ENCODE measurements at regions not wholly inside any gene's neighbourhood (a gene's known extent, or its start where the extent isn't known, plus 50 kb on each side); places are given as distances from the start of the nearest gene placed in this dataset.

DNA sequence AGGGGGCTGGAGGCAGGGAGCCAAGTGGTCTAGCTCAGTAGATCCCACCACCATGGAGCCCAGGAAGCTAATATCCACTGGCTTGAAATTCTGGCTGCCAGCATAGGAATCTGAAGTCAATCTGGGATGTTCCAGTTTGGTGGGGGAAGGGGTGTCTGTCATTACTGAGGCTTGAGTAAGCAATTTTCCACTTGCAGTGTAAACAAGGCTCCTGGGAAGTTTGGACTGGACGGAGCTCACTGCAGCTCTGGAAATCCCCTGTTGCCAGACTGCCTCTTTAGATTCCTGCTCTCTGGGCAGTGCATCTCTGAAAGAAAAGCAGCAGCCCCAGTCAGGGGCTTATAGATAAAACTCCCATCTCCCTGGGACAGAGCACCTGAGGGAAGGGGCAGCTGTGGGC lies 349.2 kb upstream of the KLHL1 start:
- FAIRE-seq = no peak
- DNase-seq (ENCODE audit: low read depth) = peak; percentile 41
- no peak overlapping the region for H3K4me3 ChIP-seq (ENCODE audit: low read depth, low read length)
- TF ChIP-seq, protein P1, sequence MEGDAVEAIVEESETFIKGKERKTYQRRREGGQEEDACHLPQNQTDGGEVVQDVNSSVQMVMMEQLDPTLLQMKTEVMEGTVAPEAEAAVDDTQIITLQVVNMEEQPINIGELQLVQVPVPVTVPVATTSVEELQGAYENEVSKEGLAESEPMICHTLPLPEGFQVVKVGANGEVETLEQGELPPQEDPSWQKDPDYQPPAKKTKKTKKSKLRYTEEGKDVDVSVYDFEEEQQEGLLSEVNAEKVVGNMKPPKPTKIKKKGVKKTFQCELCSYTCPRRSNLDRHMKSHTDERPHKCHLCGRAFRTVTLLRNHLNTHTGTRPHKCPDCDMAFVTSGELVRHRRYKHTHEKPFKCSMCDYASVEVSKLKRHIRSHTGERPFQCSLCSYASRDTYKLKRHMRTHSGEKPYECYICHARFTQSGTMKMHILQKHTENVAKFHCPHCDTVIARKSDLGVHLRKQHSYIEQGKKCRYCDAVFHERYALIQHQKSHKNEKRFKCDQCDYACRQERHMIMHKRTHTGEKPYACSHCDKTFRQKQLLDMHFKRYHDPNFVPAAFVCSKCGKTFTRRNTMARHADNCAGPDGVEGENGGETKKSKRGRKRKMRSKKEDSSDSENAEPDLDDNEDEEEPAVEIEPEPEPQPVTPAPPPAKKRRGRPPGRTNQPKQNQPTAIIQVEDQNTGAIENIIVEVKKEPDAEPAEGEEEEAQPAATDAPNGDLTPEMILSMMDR (IDR thresholded peaks at IDR 0.05; ENCODE audit: insufficient read depth, low read length, severe bottlenecking) = no peak
- no peaks in the 10 kb centered on the region for H3K36me3 ChIP-seq (ENCODE audit: control insufficient read depth, insufficient read depth, low read length)
- no peaks in the 10 kb centered on the region for H3K27me3 ChIP-seq (ENCODE audit: control insufficient read depth, insufficient read depth, low read length)

DNA sequence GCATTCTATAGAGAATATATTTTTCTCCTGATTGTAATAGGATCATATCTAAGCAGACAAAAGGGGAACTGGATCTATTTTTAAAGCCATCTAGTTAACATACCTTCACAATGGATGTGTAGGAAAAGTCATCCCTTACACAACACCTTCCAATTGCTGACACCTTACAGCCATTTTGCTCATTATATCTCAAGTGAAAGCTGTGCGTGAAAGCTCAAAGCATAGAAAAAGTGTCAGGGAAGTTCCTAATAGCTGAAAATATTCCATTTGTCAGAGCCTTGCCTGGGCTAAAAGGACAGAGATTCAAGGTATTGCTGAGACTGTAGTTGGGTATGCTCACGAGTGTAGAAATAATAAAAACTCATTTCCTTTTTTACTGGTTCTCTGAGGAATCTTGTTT lies 340.6 kb upstream of the KLHL1 start:
- Histone ChIP-seq H3K4me3 (ENCODE audit: low read depth, low read length) (no peak overlapping the region), H3K27me3 (ENCODE audit: control insufficient read depth, insufficient read depth, low read length) (no peaks in the 10 kb centered on the region), H3K36me3 (ENCODE audit: control insufficient read depth, insufficient read depth, low read length) (no peaks in the 10 kb centered on the region)
- TF ChIP-seq, protein P1 (IDR thresholded peaks at IDR 0.05; ENCODE audit: insufficient read depth, low read length, severe bottlenecking) = no peak
- DNase-seq (ENCODE audit: low read depth) = no peak
- FAIRE-seq = no peak

DNA sequence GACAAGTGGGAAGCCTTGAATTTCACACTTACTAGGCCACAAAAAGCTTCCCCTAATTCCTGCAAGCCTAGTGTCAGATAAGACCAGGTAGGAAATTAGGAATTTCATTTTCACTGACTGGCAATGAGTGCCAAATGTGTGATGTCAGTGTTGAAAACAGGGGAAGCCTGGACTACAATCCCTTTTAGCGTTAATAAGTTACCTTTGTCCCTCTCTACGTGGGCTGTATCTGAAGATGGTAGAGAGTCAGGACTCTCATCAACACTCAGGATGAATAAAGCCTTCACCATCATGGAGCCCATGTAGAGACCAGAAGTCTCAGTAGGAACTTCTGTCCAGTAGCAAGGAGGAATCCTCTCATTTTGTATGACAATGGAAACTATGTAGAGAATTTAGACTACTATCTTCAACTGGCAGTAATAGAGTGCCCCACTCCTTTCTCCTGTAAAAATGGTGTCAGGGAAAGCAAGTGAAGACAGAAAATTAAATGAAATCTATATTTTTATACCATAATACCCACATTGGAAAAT lies 324.1 kb upstream of the KLHL1 start:
- no peak for FAIRE-seq

DNA sequence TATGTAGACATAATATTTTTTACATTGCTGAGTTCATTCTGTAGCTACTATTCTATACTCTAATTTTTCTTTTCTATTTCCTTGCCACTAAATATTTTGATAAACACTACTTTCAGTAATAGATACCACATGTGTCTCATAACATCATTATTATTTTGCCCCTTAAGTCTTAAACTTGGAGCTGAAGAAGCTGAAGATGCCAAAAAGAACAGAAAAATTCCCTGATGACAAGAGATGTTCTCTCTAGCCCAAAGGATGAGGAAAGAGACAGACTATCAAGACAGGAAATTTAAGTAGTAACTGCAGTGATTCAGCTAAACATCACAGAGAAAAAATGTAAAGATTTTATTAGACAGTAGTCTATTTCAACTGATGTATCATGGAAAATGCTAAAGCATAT lies 322.0 kb upstream of the KLHL1 start:
- FAIRE-seq (no peak), DNase-seq (ENCODE audit: low read depth) (no peak)
- H3K36me3 ChIP-seq (ENCODE audit: control insufficient read depth, insufficient read depth, low read length) = no peaks in the 10 kb centered on the region
- no peaks in the 10 kb centered on the region for H3K27me3 ChIP-seq (ENCODE audit: control insufficient read depth, insufficient read depth, low read length)
- H3K4me3 ChIP-seq (ENCODE audit: low read depth, low read length) = no peak overlapping the region
- TF ChIP-seq, protein P1 (IDR thresholded peaks at IDR 0.05; ENCODE audit: insufficient read depth, low read length, severe bottlenecking) = no peak

More for the DNA sequence above, 324.1 kb upstream of the KLHL1 start:
- no peak for DNase-seq (ENCODE audit: low read depth)
- H3K4me3 ChIP-seq (ENCODE audit: low read depth, low read length) = no peak overlapping the region
- TF ChIP-seq, protein P1 (IDR thresholded peaks at IDR 0.05; ENCODE audit: insufficient read depth, low read length, severe bottlenecking) = no peak
- no peaks in the 10 kb centered on the region for H3K36me3 ChIP-seq (ENCODE audit: control insufficient read depth, insufficient read depth, low read length)
- H3K27me3 ChIP-seq (ENCODE audit: control insufficient read depth, insufficient read depth, low read length) = no peaks in the 10 kb centered on the region

DNA sequence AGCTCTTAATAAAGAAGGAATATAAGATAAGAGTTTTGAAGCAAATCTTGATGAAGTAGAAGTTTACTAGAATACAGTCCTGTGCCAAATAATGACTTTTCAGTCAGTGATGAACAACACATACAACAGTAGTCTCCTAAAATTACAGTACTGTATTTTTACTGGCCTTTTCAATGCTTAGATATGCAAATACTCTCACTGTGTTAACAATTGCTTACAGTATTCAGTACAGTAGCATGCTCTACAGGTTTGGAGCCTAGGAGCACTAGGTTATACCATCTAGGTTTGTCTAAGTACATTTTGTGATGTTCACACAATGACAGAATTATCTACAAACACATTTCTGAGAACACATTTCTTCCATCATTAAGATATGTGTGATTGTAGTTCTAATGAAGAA lies 316.7 kb upstream of the KLHL1 start:
- no peaks in the 10 kb centered on the region for H3K36me3 ChIP-seq (ENCODE audit: control insufficient read depth, insufficient read depth, low read length)
- no peak for DNase-seq (ENCODE audit: low read depth)
- H3K27me3 ChIP-seq (ENCODE audit: control insufficient read depth, insufficient read depth, low read length) = no peaks in the 10 kb centered on the region
- no peak overlapping the region for H3K4me3 ChIP-seq (ENCODE audit: low read depth, low read length)
- FAIRE-seq = no peak
- TF ChIP-seq, protein P1 (IDR thresholded peaks at IDR 0.05; ENCODE audit: insufficient read depth, low read length, severe bottlenecking) = no peak

DNA sequence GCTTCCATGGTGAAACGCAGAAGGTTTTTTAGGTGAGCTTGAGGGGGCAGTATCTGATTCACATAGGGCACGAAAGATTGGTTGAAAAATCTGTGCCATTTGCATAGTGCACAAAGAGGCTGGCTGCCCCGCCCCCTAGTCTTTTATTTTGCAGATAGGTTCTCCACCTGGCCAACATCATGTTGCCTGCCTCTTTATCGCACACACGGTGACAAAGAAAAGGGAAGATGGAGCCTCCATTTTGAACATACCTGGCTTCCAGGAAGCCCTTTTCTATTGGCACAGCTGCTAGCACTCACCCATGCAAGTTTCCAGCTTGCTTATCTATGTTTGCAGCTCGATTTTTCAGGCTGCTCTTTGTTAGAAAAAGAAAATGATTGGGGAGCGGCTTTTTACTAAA lies 316.2 kb upstream of the KLHL1 start:
- Histone ChIP-seq H3K27me3 (ENCODE audit: control insufficient read depth, insufficient read depth, low read length) (no peaks in the 10 kb centered on the region), H3K36me3 (ENCODE audit: control insufficient read depth, insufficient read depth, low read length) (no peaks in the 10 kb centered on the region), H3K4me3 (ENCODE audit: low read depth, low read length) (no peak overlapping the region)
- TF ChIP-seq, protein P1 (IDR thresholded peaks at IDR 0.05; ENCODE audit: insufficient read depth, low read length, severe bottlenecking) = no peak
- no peak for FAIRE-seq
- no peak for DNase-seq (ENCODE audit: low read depth)

All from bronchial epithelial cell (primary cell).